Right cardiac atrium (tissue), 5 donors: ENCODE measurements at regions not wholly inside any gene's neighbourhood (a gene's known extent, or its start where the extent isn't known, plus 50 kb on each side); places are given as distances from the start of the nearest gene placed in this dataset.
"Not testable (repeated sequence)": the region's sequence is repeated elsewhere in the genome, so short reads cannot be mapped to it uniquely, and the experiment has no call there.

Experiments used
- ATAC-seq, 2 donors: fragments of 200-7000 bp; cut with Tn5 transposase; one replicate each; pipeline versions ENCODE4 v1.8.0 to v1.9.1; 2020; ENCODE audit warnings: moderate library complexity in 2 of 2, mild to moderate bottlenecking in 1 of 2
- DNase-seq, 3 donors: peaks; one replicate each; pipeline ENCODE4 v3.0.0-alpha.2; 2020
- H3K27ac ChIP-seq: one replicate; pipeline ENCODE4 v1.5.1; 2013; ENCODE audit warnings: mild to moderate bottlenecking, low read length, control low read depth, moderate library complexity
- H3K27me3 ChIP-seq: one replicate; pipeline ENCODE4 v1.6.1; 2013; ENCODE audit not compliant: control insufficient read depth, insufficient read depth
- H3K4me1 ChIP-seq: one replicate; pipeline ENCODE4 v1.6.1; 2013; ENCODE audit warnings: low read length; ENCODE audit not compliant: control insufficient read depth, insufficient read depth
- H3K4me3 ChIP-seq: one replicate; pipeline ENCODE4 v1.5.1; 2013; ENCODE audit warnings: low read length, control low read depth
- H3K9me3 ChIP-seq: one replicate; pipeline ENCODE4 v1.6.1; 2013; ENCODE audit warnings: low read length; ENCODE audit not compliant: control insufficient read depth
- WGBS: extraction: QIAGEN DNeasy Blood & Tissue Kit; methylation state at CpG from one replicate; pipeline ENCODE4 v1.1.7; 2013; 5-methylcytosine and 5-hydroxymethylcytosine counted together
- intact Hi-C, 4 donors: fragments of 100-400 bp; cut with DNase I; formaldehyde crosslinking; loops; one replicate each; pipeline versions ENCODE4 v1.11.0 to v1.14.0; 2022 to 2023
- donor health status: healthy with polysubstance abuse.
- donor health status: DM: no; HTN: yes; CAD: no.
- donor health status: DM: no; HTN: no; CAD: no.
- donor health status: DM: no; HTN: yes; CAD: no; lungs with severe emphysema.
- donor health status: DM: yes; HTN: yes; CAD: no.

DNA sequence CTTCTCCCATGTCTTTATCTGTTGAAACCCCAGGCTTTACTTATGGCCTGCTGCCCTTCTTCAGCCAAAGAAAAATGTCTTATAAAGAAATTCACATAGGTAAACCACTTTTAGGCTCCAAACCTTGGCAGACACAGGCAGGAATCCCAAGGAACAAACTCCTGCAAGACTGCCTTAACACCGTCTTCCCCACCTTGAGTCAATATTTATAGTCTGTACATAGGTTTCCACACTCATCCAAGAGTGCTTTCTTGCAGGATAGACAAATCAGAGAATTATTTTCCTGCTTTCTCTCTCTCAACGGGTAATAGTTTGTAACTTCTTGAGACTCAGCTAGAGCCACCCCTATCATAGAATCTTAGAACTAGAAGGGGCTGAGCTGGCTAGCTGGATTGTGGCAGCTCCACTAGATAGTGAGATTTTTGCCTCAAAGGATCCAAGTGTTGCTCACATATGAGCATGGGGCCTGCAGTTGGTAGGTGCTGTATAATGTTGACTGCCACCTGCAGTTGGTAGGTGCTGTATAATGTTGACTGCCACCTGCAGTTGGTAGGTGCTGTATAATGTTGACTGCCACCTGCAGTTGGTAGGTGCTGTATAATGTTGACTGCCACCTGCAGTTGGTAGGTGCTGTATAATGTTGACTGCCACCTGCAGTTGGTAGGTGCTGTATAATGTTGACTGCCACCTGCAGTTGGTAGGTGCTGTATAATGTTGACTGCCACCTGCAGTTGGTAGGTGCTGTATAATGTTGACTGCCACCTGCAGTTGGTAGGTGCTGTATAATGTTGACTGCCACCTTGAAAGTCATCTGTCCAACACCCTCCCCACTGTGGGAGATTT is 142.5 kb downstream of the MINAR1 start:
- 92% methylated on average over 2 of the region's 2 CpGs for WGBS
- intact Hi-C loops = not testable (repeated sequence)

DNA sequence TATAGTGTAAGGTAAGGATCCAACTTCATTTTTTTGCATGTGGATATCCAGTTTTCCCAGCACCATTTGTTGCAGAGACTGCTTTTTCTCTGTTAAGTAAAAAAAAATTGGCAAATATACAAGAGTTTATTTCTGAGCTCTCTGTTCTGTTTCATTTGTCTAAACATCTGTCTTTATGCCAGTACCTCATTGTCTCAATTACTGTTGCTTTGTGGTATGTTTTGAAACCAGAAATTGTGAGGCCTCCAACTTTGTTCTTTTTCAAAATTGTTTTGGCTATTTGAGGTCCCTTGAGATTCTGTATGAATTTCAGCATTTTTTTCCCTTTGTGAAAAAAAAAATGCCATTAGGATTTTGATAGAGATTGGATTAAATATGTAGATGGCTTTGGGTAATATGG is 150.5 kb downstream of the MINAR1 start:
- DNase-seq (no peak), ATAC-seq (no peak)
- intact Hi-C loops = no loop called here
- Histone ChIP-seq H3K27ac (no peak overlapping the region), H3K4me3 (no peak overlapping the region), H3K27me3 (no peaks in the 10 kb centered on the region), H3K4me1 (no peaks in the 10 kb centered on the region), H3K9me3 (no peaks in the 10 kb centered on the region)

More for the DNA sequence above, 142.5 kb downstream of the MINAR1 start:
- not testable (repeated sequence) for H3K27ac ChIP-seq, H3K4me1 ChIP-seq, DNase-seq, ATAC-seq, H3K27me3 ChIP-seq, H3K9me3 ChIP-seq, H3K4me3 ChIP-seq

DNA sequence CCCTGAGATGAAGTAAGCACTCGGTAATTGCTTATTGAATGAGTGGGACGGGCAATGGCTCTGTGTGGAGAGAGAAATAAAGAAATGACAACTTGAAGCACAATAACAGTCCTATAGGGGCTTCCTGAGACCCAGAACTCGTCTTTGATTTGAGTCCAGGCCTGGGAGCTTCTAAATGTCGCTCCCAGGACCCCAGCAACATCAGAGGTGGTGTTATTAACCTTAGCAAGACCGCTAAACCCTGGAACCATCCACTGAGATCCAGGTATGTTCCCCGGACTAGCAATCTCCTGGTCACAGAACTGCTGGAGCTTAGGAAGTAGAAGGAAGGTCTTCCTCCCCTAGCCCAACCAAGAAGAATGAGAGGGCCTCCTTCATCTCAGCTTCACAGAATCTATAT is 160.0 kb downstream of the MINAR1 start:
- Histone ChIP-seq H3K27me3 (no peaks in the 10 kb centered on the region), H3K4me3 (no peak overlapping the region), H3K9me3 (no peaks in the 10 kb centered on the region), H3K4me1 (no peaks in the 10 kb centered on the region), H3K27ac (no peak overlapping the region)
- intact Hi-C loops = loop anchor here in 1 of 4 donors (10.0 kb wide), 1 partner anchor 207 kb away; no protein-coding TSS in a partner anchor
- no peak for ATAC-seq
- 74% methylated on average over 6 of the region's 6 CpGs for WGBS
- no peak for DNase-seq

DNA sequence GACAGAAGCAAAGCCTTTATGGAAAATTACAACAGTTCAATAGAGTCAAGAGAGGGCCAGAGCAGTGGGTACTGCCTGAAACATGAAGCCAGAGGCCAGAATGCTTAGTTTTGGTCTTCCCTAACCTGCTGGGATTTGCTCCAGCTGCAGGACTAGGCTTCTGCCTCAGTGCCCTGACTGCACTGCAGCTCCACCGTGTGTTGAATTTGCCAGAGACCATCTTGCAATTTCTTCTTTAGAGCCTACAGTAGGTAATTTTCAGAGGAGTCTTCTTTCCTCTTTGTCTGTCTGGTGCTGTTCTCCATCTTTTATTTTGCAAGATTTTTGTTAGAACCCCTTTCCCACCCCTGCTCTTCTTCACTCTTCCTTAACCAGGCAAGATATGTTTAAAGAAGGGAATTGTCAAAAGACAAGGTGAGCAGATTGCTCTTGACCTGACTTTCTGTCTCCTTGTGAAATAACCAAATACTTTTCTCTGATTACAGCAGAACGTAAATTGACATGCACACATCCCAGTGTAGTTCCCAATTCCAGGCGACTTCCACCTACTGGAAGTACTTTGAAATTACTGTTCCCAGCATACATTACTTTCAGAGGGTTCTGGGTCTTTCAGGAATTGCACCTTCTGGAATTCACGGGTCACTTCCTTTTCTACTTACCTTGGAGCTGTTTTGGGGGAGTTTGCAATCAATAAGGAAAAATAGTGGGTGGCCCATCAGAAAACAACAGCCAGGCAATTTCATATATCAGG is 161.2 kb downstream of the MINAR1 start:
- intact Hi-C loops = loop anchor here in 1 of 4 donors (10.0 kb wide), 1 partner anchor 208 kb away; no protein-coding TSS in a partner anchor
- H3K27ac ChIP-seq = no peak overlapping the region
- H3K4me1 ChIP-seq = no peaks in the 10 kb centered on the region
- ATAC-seq = no peak
- no peak overlapping the region for H3K4me3 ChIP-seq
- DNase-seq = no peak
- no peaks in the 10 kb centered on the region for H3K27me3 ChIP-seq
- WGBS = 34% methylated on average over 4 of the region's 4 CpGs
- H3K9me3 ChIP-seq = no peaks in the 10 kb centered on the region

DNA sequence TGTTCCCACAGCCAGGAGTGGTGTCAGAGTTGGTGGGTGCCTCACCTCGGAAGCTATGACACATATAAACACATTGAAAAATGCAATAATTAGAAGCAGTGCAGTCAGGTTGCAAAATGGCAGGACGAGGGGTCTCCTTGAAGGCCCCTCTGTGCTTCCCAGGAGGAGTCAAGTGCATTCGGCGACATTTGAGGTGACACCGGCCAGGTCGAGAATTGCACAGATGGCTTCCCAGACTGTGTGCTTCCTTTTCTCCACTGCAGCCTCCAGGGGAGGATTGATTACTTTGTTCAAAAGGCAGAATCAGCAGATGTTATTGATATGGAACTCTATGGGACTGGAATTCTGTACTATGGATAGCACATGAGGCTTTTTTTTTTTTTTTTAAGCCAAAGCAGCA is 163.2 kb downstream of the MINAR1 start:
- no peak for ATAC-seq
- intact Hi-C loops = loop anchor here in 2 of 4 donors (5.0 to 10.0 kb wide), 2 partner anchors 211 to 213 kb away; no protein-coding TSS in a partner anchor
- WGBS = 80% methylated on average over 6 of the region's 6 CpGs
- no peak overlapping the region for H3K27ac ChIP-seq
- no peak overlapping the region for H3K4me3 ChIP-seq
- no peaks in the 10 kb centered on the region for H3K4me1 ChIP-seq
- no peak for DNase-seq
- no peaks in the 10 kb centered on the region for H3K27me3 ChIP-seq
- no peaks in the 10 kb centered on the region for H3K9me3 ChIP-seq

DNA sequence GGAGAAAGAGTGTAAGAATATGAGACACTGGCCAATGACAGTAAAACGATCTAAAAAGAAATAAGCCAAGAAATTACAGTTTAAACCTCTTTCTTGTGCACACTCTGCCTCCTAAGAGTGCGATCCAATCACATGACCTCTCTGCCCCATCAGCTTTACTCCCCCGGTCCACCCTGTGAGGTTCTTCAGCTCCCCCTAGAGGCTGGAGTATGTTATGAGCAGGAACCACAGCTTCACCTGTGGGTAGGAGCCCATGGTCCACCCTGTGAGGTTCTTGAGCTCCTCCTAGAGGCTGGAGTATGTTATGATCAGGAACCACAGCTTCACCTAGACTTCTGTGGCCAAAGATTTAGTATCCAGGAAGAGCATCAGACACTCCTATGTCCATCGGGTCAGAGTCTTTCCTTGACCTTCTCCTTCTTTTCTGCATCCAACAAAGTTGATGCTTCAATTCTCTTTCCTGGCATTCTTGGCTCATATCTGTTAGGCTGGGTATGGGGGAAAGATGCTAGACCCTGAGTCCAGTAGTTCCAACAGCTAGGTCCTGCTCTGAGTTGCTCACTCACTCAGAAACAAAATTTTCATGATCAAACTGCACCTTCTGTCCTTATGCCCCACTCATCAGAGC is 164.0 kb downstream of the MINAR1 start:
- H3K9me3 ChIP-seq = no peaks in the 10 kb centered on the region
- ATAC-seq = peak; percentile 80 to 81
- DNase-seq = peak in 1 of 3 donors; percentile 24
- no peak overlapping the region for H3K4me3 ChIP-seq
- H3K27me3 ChIP-seq = no peaks in the 10 kb centered on the region
- no peaks in the 10 kb centered on the region for H3K4me1 ChIP-seq
- 41% methylated on average over 4 of the region's 4 CpGs for WGBS
- H3K27ac ChIP-seq = no peak overlapping the region
- intact Hi-C loops = loop anchor here in 2 of 4 donors (5.0 to 10.0 kb wide), 2 partner anchors 211 to 214 kb away; no protein-coding TSS in a partner anchor

DNA sequence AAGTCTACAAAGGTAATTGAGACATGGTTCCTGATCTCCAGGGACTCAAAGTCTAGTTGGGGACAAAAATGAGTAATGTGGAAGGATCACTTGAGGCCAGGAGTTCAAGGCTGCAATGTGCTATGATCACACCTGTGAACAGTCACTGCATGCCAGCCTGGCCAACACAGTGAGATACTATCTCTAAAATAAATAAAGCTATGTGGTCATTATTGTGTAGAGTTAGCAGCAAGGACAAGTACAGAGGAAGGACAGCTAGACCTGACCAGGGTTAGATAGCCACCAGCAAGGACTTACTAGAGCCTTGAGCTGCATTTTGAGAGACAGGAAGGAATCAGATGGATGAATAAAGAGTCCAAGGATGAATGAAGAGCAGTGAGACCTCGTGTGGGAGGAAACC is 166.5 kb downstream of the MINAR1 start:
- Histone ChIP-seq H3K9me3 (no peaks in the 10 kb centered on the region), H3K27me3 (no peaks in the 10 kb centered on the region), H3K4me1 (no peaks in the 10 kb centered on the region), H3K4me3 (no peak overlapping the region), H3K27ac (no peak overlapping the region)
- ATAC-seq (no peak), DNase-seq (no peak)
- 56% methylated on average over 1 of the region's 1 CpG for WGBS
- intact Hi-C loops = loop anchor here in 2 of 4 donors (5.0 to 10.0 kb wide), 2 partner anchors 214 to 216 kb away; no protein-coding TSS in a partner anchor

DNA sequence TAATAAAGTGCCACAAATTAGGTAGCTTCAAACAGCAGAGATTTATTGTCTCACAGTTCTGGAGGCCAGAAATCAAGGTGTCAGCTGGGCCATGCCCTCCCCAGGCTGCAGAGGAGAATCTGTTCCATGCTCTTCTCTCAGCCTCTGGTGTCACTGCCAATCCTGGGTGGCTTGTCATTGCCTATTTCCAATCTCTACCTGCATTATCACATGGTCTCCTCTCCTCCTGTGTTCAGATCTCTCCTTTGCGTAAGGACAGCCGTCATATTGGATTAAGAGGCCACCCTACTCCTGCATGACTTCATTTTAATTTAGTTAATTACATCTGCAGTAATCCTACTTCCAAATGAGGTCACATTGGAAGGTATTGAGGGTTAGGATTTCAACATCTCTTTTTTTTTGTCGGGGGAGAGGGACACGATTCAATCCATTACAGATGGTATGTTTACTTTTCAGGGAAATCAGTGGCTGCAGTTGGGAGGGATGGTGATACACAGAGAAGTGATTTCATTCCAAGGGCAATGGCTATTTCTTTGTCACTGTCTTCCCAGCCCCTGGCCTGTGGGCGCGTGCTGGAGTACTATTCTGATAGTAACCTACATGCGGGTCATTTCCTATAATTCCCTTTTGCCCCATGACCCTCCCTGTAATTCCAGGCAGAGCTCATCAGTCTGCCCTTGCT is 169.4 kb downstream of the MINAR1 start:
- ATAC-seq (no peak), DNase-seq (no peak)
- Histone ChIP-seq H3K9me3 (no peaks in the 10 kb centered on the region), H3K27me3 (no peaks in the 10 kb centered on the region), H3K4me1 (no peaks in the 10 kb centered on the region), H3K27ac (no peak overlapping the region), H3K4me3 (no peak overlapping the region)
- WGBS = 78% methylated on average over 7 of the region's 7 CpGs
- intact Hi-C loops = no loop called here

DNA sequence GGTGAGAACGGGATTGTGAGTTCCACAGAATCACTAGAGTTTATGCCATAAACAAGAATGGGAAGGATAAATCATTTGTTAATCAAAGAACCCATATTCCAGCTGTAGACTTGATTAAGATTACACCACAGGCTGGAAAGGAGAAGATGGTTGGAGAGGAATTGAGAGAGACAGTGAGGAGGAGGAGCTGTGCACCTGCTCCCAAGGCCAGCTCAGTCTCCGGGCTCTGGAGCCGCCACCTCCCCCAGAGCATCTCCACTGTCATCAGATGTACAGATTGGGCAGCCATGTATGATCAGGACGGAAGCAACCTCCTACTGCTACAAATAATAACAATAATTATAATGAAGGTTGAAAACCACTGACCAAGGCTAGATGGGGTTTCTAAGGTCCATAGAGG is 170.0 kb downstream of the MINAR1 start:
- no peak for DNase-seq
- no peak overlapping the region for H3K4me3 ChIP-seq

DNA sequence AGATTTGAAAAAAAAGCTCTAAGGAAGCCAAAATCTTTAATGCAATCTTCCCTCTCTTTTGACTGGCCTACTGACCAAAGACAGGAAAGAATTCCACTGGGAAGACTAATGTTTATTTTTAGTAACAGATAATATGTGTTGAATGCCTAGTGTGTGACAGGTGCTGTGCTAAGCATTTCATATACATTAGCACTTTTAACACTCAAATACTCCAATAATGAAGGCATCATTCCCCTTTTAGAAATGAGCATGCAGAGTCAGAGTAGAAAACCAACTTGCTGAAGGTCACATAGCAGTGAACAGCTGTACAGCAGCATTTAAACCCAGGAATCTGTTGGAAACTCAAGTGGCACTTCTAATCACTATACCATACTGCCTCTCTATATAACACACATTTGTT is 170.6 kb downstream of the MINAR1 start:
- Histone ChIP-seq H3K9me3 (no peaks in the 10 kb centered on the region), H3K27me3 (no peaks in the 10 kb centered on the region), H3K4me3 (no peak overlapping the region), H3K27ac (no peak overlapping the region), H3K4me1 (no peaks in the 10 kb centered on the region)
- intact Hi-C loops = no loop called here
- DNase-seq (no peak), ATAC-seq (no peak)

More for the DNA sequence above, 170.0 kb downstream of the MINAR1 start:
- WGBS = 82% methylated on average over 4 of the region's 4 CpGs
- Histone ChIP-seq H3K27ac (no peak overlapping the region), H3K27me3 (no peaks in the 10 kb centered on the region), H3K4me1 (no peaks in the 10 kb centered on the region), H3K9me3 (no peaks in the 10 kb centered on the region)
- no peak for ATAC-seq
- intact Hi-C loops = no loop called here
